ENCODE measurements at regions not wholly inside any gene's neighbourhood (a gene's known extent, or its start where the extent isn't known, plus 50 kb on each side); places are given as distances from the start of the nearest gene placed in this dataset.
"Not testable (repeated sequence)": the region's sequence is repeated elsewhere in the genome, so short reads cannot be mapped to it uniquely, and the experiment has no call there.

- Histone ChIP-seq H3K4me3 (ENCODE audit: low read length) (no peak overlapping the region), H2AFZ (ENCODE audit: low read depth, low read length) (no peak overlapping the region), H3K9me3 (ENCODE audit: low read length) (no peaks in the 10 kb centered on the region), H3K27me3 (ENCODE audit: insufficient read depth, low read length) (no peaks in the 10 kb centered on the region), H3K36me3 (ENCODE audit: insufficient read depth, low read length) (no peaks in the 10 kb centered on the region), H3K4me1 (ENCODE audit: insufficient read depth, low read length) (peaks cover 5% of the 10 kb centered on the region)
Measured at GRCh38 chr6:137808191-137808590, 58.9 kb upstream of the TNFAIP3 start.

GRCh38 chr6:137808836-137809315, 58.2 kb upstream of the TNFAIP3 start:
- H3K4me3 ChIP-seq (ENCODE audit: low read length): no peak overlapping the region
- H3K9me3 ChIP-seq (ENCODE audit: low read length): no peaks in the 10 kb centered on the region
- no peak overlapping the region for H2AFZ ChIP-seq (ENCODE audit: low read depth, low read length)
- H3K4me1 ChIP-seq (ENCODE audit: insufficient read depth, low read length): peaks cover 5% of the 10 kb centered on the region
- no peaks in the 10 kb centered on the region for H3K27me3 ChIP-seq (ENCODE audit: insufficient read depth, low read length)
- H3K36me3 ChIP-seq (ENCODE audit: insufficient read depth, low read length): no peaks in the 10 kb centered on the region

- H3K9me3 ChIP-seq (ENCODE audit: low read length); H2AFZ ChIP-seq (ENCODE audit: low read depth, low read length); H3K27me3 ChIP-seq (ENCODE audit: insufficient read depth, low read length); H3K4me3 ChIP-seq (ENCODE audit: low read length); H3K36me3 ChIP-seq (ENCODE audit: insufficient read depth, low read length); H3K4me1 ChIP-seq (ENCODE audit: insufficient read depth, low read length): not testable (repeated sequence)
Measured at GRCh38 chr6:137809895-137810553, 57.0 kb upstream of the TNFAIP3 start.

GRCh38 chr6:137810554-137811120, 56.4 kb upstream of the TNFAIP3 start:
- peaks cover 5% of the 10 kb centered on the region for H3K4me1 ChIP-seq (ENCODE audit: insufficient read depth, low read length)
- no peaks in the 10 kb centered on the region for H3K36me3 ChIP-seq (ENCODE audit: insufficient read depth, low read length)
- no peak overlapping the region for H3K4me3 ChIP-seq (ENCODE audit: low read length)
- no peak overlapping the region for H2AFZ ChIP-seq (ENCODE audit: low read depth, low read length)
- no peaks in the 10 kb centered on the region for H3K9me3 ChIP-seq (ENCODE audit: low read length)
- no peaks in the 10 kb centered on the region for H3K27me3 ChIP-seq (ENCODE audit: insufficient read depth, low read length)

- peaks cover 5% of the 10 kb centered on the region for H3K4me1 ChIP-seq (ENCODE audit: insufficient read depth, low read length)
- H3K9me3 ChIP-seq (ENCODE audit: low read length): no peaks in the 10 kb centered on the region
- no peak overlapping the region for H3K4me3 ChIP-seq (ENCODE audit: low read length)
- no peaks in the 10 kb centered on the region for H3K27me3 ChIP-seq (ENCODE audit: insufficient read depth, low read length)
- peak overlapping the region; percentile 0 for H2AFZ ChIP-seq (ENCODE audit: low read depth, low read length)
- no peaks in the 10 kb centered on the region for H3K36me3 ChIP-seq (ENCODE audit: insufficient read depth, low read length)
Measured at GRCh38 chr6:137811121-137811915, 55.7 kb upstream of the TNFAIP3 start.

GRCh38 chr6:137811916-137812553, 55.0 kb upstream of the TNFAIP3 start:
- H3K36me3 ChIP-seq (ENCODE audit: insufficient read depth, low read length): no peaks in the 10 kb centered on the region
- no peaks in the 10 kb centered on the region for H3K27me3 ChIP-seq (ENCODE audit: insufficient read depth, low read length)
- peak overlapping the region; percentile 0 for H2AFZ ChIP-seq (ENCODE audit: low read depth, low read length)
- peaks cover 5% of the 10 kb centered on the region for H3K4me1 ChIP-seq (ENCODE audit: insufficient read depth, low read length)
- no peak overlapping the region for H3K4me3 ChIP-seq (ENCODE audit: low read length)
- H3K9me3 ChIP-seq (ENCODE audit: low read length): no peaks in the 10 kb centered on the region

GRCh38 chr6:137813308-137813970, 53.6 kb upstream of the TNFAIP3 start:
- Histone ChIP-seq H3K27me3 (ENCODE audit: insufficient read depth, low read length) (no peaks in the 10 kb centered on the region), H3K9me3 (ENCODE audit: low read length) (no peaks in the 10 kb centered on the region), H3K4me1 (ENCODE audit: insufficient read depth, low read length) (peaks cover 5% of the 10 kb centered on the region), H3K4me3 (ENCODE audit: low read length) (no peak overlapping the region), H3K36me3 (ENCODE audit: insufficient read depth, low read length) (no peaks in the 10 kb centered on the region), H2AFZ (ENCODE audit: low read depth, low read length) (no peak overlapping the region)

- H3K27me3 ChIP-seq (ENCODE audit: insufficient read depth, low read length); H3K4me3 ChIP-seq (ENCODE audit: low read length); H3K9me3 ChIP-seq (ENCODE audit: low read length); H2AFZ ChIP-seq (ENCODE audit: low read depth, low read length); H3K36me3 ChIP-seq (ENCODE audit: insufficient read depth, low read length); H3K4me1 ChIP-seq (ENCODE audit: insufficient read depth, low read length): not testable (repeated sequence)
Measured at GRCh38 chr6:137814030-137814429, 53.0 kb upstream of the TNFAIP3 start.

- no peak overlapping the region for H2AFZ ChIP-seq (ENCODE audit: low read depth, low read length)
- peaks cover 5% of the 10 kb centered on the region for H3K4me1 ChIP-seq (ENCODE audit: insufficient read depth, low read length)
- H3K4me3 ChIP-seq (ENCODE audit: low read length): no peak overlapping the region
- H3K9me3 ChIP-seq (ENCODE audit: low read length): no peaks in the 10 kb centered on the region
- no peaks in the 10 kb centered on the region for H3K27me3 ChIP-seq (ENCODE audit: insufficient read depth, low read length)
- H3K36me3 ChIP-seq (ENCODE audit: insufficient read depth, low read length): no peaks in the 10 kb centered on the region
Measured at GRCh38 chr6:137815692-137816091, 51.4 kb upstream of the TNFAIP3 start.

- Histone ChIP-seq H2AFZ (ENCODE audit: low read depth, low read length) (no peak overlapping the region), H3K4me3 (ENCODE audit: low read length) (no peak overlapping the region), H3K4me1 (ENCODE audit: insufficient read depth, low read length) (peaks cover 5% of the 10 kb centered on the region), H3K36me3 (ENCODE audit: insufficient read depth, low read length) (no peaks in the 10 kb centered on the region), H3K9me3 (ENCODE audit: low read length) (no peaks in the 10 kb centered on the region), H3K27me3 (ENCODE audit: insufficient read depth, low read length) (no peaks in the 10 kb centered on the region)
Measured at GRCh38 chr6:137816133-137816579, 50.9 kb upstream of the TNFAIP3 start.

- Histone ChIP-seq H3K27me3 (ENCODE audit: insufficient read depth, low read length) (no peaks in the 10 kb centered on the region), H3K9me3 (ENCODE audit: low read length) (no peaks in the 10 kb centered on the region), H2AFZ (ENCODE audit: low read depth, low read length) (no peak overlapping the region), H3K36me3 (ENCODE audit: insufficient read depth, low read length) (no peaks in the 10 kb centered on the region), H3K4me1 (ENCODE audit: insufficient read depth, low read length) (no peaks in the 10 kb centered on the region), H3K4me3 (ENCODE audit: low read length) (no peak overlapping the region)
Measured at GRCh38 chr6:137816688-137817618, 50.1 kb upstream of the TNFAIP3 start.

All from neuron (in vitro differentiated cells).